Activated CD8-positive, alpha-beta memory T cell treated with anti-CD3 and anti-CD28 coated beads, Interleukin-2, amount 50 U/mL, for 48 hours (primary cell): ENCODE measurements at regions not wholly inside any gene's neighbourhood (a gene's known extent, or its start where the extent isn't known, plus 50 kb on each side); places are given as distances from the start of the nearest gene placed in this dataset.
"Not testable (repeated sequence)": the region's sequence is repeated elsewhere in the genome, so short reads cannot be mapped to it uniquely, and the experiment has no call there.

Experiments
- DNase-seq: peaks from one replicate; pipeline ENCODE4 v3.0.0-alpha.2; 2020

- no peak for DNase-seq
These were observed 243.1 kb downstream of the ADCYAP1 start for GRCh38 chr18:1147730-1148129.

DNA sequence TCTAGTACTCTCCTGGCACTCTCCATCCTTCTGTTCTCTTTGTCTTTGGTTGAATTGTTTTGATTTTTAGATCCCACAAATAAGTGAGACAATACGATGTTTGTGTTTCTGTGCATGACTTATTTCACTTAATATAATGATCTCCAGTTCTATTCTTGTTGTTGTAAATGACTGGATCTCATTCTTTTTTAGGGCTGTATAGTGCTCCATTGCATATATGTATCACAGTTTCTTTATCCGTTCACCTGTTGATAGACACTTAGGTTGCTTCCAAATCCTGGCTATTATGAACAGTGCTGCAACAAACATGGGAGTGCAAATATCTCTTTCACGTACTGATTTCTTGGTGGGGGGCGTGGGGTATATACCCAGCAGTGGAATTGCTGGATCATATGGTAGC is 245.0 kb downstream of the ADCYAP1 start:
- no peak for DNase-seq

GRCh38 chr18:1150344-1150743 is 245.7 kb downstream of the ADCYAP1 start:
- no peak for DNase-seq

DNA sequence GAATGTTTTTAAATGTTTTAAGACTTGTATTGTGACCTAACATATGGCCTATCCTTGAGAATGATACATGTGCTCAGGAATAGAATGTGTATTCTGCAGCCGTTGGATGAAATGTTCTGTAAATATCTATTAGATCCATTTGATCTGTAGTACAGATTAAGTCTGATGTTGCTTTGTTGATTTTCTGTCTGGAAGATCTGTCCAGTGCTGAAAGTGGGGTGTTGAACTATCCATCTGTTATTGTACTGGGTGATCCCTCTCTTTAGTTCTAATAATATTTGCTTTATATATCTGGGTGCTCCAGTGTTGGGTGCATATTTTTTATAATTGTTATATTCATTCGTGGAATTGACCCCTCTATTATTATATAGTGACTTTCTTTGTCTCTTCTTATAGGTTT is 248.3 kb downstream of the ADCYAP1 start:
- DNase-seq: not testable (repeated sequence)

GRCh38 chr18:1173593-1173992 is 268.9 kb downstream of the ADCYAP1 start:
- no peak for DNase-seq

- no peak for DNase-seq
These were observed 272.6 kb downstream of the ADCYAP1 start for GRCh38 chr18:1177232-1177631.

- DNase-seq: no peak
These were observed 286.7 kb downstream of the ADCYAP1 start for GRCh38 chr18:1191341-1191740.

- DNase-seq: no peak
These were observed 308.5 kb downstream of the ADCYAP1 start for GRCh38 chr18:1213126-1213525.

DNA sequence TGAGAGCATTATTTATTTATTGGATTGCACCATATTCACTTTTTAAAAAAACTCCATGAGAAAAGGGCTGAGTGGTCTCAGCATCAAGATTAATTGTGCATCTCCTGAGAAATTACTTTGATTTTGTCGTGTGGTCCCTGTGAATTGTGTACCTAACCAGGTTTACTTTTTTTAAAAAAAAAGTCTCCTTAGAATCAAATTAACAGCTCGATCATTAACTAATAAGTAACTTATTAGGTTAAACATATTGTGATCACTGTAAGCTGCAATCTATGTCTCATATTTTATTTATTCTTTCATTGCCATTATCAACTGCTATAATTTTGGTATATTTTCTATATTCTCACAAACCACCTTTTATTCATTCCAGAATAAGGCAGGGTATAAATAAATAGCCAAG is 318.2 kb downstream of the ADCYAP1 start:
- no peak for DNase-seq

- no peak for DNase-seq
These were observed 322.4 kb downstream of the ADCYAP1 start for GRCh38 chr18:1227025-1227424.

DNA sequence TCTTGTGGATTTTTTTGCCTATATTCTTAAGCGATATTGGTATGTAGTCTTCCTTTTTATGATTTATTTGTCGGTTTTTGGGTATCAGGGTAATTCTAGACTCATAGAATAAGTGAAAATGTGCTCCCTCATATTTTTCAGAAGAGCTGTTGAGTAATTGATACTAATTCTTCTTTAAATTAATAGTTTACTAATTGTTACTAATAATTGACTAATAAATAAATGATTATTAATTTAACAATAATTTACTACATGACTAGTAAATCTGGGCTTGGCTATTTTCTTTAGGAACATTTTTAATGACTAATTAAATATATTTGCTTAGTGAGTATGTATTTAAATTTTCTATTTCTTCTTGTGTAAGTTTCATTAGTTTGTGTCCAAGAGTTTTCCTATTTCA is 325.0 kb downstream of the ADCYAP1 start:
- no peak for DNase-seq

DNA sequence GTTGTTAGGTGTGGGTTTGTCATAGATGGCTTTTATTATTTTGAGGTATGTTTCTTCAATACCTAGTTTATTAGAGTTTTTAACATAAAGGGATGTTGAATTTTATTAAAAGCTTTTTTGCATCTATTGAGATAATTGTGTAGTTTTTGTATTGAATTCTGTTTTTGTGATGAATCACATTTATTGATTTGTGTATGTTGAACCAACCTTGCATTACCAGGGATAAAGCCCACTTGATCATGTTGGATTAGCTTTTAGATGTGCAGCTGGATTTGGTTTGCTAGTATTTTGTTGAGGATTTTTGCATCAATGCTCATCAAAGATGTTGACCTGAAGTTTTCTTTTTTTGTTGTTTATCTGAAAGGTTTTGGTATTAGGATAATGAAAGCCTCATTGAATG is 328.2 kb downstream of the ADCYAP1 start:
- no peak for DNase-seq

DNA sequence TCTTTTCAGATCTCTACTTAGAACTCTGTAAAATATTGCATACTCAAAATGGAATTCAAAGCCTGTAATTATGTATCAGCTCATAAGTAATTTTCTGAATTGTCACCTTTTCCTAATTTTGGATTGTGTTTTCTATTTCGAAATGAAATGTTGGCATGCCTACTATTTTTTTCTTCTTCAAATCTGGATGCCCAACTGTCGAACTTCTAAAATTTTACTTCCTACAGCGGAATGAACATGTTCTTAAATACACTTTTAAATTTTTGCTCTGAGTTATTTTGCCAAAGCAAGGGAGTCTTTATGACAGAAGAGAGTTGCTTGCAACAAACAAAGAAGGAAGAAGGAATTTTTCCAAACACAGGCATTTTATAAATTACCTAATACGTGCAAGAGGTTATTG is 336.0 kb downstream of the ADCYAP1 start:
- DNase-seq: no peak

- DNase-seq: no peak
These were observed 339.9 kb downstream of the ADCYAP1 start for GRCh38 chr18:1244397-1245122.

GRCh38 chr18:1246827-1247226 is 342.2 kb downstream of the ADCYAP1 start:
- DNase-seq: no peak

- DNase-seq: no peak
These were observed 347.9 kb downstream of the ADCYAP1 start for GRCh38 chr18:1252534-1252933.

DNA sequence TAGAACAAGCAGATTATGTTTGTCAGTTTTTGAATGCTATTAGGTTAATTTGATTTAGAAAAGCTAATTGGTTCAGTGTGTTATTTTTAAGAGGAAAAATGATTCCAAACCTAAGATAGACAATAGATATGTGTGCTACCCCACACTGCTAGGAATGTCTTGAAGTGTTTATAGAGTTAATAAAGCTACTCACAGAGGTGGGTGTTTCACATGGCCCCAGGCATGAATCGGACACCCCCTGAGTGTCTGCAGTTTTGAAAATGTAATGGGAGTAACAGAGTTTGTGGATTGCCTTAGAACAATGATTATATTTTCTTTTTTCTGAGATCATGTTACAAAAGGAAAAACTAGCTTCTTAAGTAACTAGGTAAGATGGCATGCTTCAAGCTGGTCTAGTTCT is 348.3 kb downstream of the ADCYAP1 start:
- DNase-seq: no peak

- no peak for DNase-seq
These were observed 349.2 kb downstream of the ADCYAP1 start for GRCh38 chr18:1253827-1254226.

- DNase-seq: no peak
These were observed 356.4 kb downstream of the ADCYAP1 start for GRCh38 chr18:1261054-1261453.

GRCh38 chr18:1267021-1267420 is 362.4 kb downstream of the ADCYAP1 start:
- no peak for DNase-seq

DNA sequence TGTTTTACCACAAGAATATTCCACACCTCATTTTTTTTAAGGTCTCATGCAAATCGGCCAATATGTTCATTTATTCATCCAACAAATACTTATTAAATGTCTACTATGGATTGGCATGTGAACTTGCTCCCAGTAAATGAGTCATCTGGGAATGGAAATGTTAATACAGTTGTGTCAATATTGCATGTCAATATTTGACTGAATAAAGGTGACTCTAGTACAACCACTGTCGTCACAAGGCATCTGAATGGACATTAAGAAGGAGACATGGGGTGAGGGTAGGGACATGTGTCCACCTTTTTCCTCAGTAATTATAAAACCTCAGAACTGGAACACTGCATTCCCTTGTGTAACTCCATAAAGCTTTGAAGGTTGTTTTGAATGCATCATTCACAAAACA is 365.4 kb downstream of the ADCYAP1 start:
- no peak for DNase-seq

DNA sequence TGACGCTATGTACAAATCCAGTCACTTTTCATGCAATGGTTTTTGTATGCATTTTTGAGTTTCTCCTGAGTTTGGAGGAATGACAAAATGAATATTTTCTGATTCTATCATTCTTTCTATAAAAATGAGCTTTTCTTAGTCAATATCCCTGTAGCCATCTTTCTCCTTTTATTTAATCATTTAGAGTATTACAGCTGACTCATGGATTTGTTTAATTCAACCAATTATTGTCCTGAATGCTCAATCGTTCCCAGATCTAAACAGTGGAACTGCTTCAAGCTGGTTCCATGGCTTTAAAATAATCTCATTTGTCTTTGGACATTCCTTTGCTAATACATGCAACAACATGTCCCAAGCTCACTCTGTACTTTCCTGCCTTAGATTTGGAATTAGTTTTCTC is 368.8 kb downstream of the ADCYAP1 start:
- DNase-seq: no peak

GRCh38 chr18:1292167-1292566 is 387.5 kb downstream of the ADCYAP1 start:
- no peak for DNase-seq

GRCh38 chr18:1294229-1294628 is 389.6 kb downstream of the ADCYAP1 start:
- DNase-seq: no peak

DNA sequence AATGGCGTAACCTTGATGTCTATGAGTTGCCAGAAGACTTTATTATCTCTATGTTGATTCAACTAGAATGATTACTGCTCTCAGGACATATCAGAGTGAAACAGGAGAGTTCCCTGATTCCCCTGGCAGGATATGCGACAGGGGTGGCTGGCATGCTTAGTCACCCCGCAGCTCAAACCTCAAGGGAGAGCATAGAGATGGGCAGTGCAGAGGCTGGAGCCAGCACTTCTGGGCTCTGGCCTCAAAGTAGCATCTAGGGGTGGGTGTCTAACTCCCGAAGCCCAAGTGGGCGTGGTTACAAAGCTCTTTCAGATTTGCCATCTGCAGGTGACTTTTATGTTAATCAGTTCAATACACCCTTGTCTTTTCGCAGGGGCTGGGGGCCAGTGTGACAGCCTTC is 391.6 kb downstream of the ADCYAP1 start:
- DNase-seq: no peak

DNA sequence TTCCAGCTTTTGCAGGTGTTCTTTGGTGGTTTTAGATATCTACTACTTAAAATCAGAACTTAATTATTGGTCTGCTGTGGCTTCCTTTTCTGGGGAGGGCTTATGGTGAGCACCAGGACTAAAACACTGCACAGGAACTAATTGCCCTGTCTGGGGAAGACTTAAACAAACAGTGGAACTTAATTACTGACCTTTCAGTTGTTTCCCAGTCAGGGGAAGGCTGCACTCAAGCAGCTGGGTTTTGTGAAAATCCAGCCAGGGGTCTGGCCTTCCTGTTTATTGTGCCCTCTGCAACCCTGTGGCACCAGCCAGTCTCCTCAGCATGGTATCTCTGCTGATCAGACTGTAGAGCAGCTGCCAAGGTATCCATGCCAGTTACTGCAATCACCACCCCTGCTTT is 398.2 kb downstream of the ADCYAP1 start:
- DNase-seq: no peak
